ENCODE measurements at regions not wholly inside any gene's neighbourhood (a gene's known extent, or its start where the extent isn't known, plus 50 kb on each side); places are given as distances from the start of the nearest gene placed in this dataset.

DNA sequence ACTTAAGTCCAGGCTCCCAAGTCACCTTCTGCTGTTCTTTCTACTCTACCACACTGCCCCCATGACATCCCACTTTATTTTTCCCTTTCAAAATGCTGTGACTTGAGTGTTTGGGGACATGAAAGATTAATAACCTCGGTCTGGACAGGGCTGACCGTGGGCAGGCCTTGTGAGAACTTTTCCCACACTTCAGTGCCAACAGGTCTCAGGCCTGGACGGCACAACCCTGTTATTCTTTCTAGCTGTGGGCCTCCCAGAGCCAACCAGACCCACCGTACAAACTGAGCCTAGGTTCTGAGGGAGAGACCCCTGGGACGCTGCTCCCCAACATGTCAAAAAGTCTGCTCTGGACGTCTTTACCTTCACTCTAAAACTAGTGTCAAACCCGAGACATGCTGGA lies 153.4 kb downstream of the CEP120 start:
- no peak for TF ChIP-seq EZH2 (IDR thresholded peaks at IDR 0.05; ENCODE audit: insufficient read depth, poor library complexity, severe bottlenecking)
- no peak for TF ChIP-seq EZH2phosphoT487 (IDR thresholded peaks at IDR 0.05; ENCODE audit: insufficient read depth, low read depth)
